CD8-positive, alpha-beta memory T cell (primary cell): ENCODE measurements at regions not wholly inside any gene's neighbourhood (a gene's known extent, or its start where the extent isn't known, plus 50 kb on each side); places are given as distances from the start of the nearest gene placed in this dataset.
"Not testable (repeated sequence)": the region's sequence is repeated elsewhere in the genome, so short reads cannot be mapped to it uniquely, and the experiment has no call there.

Experiments used
- CTCF ChIA-PET: fragments of 350-600 bp; sonication (Branson Sonifier 250); formaldehyde crosslinking; loops from one replicate; lab custom pipeline; 2021; ENCODE audit warnings: antibody characterized with exemption; lab: Charles Lee
- POLR2A ChIA-PET: fragments of 350-600 bp; sonication (Branson Sonifier 250); formaldehyde crosslinking; loops from one replicate; lab custom pipeline; 2021; ENCODE audit warnings: antibody characterized with exemption; lab: Charles Lee
- DNase-seq, 5 donors: peaks; one replicate each; pipeline versions ENCODE4 v3.0.0 to v3.0.0-alpha.2; 2020 to 2022; ENCODE audit warnings: mixed read lengths in 1 of 5
- H3K27ac ChIP-seq: one replicate; pipeline ENCODE4 v1.7.0; 2013; ENCODE audit warnings: low read depth, mild to moderate bottlenecking, low read length, moderate library complexity
- H3K27me3 ChIP-seq: 2 replicates; pipeline ENCODE4 v1.7.0; 2013; ENCODE audit warnings: low read length, mild to moderate bottlenecking; ENCODE audit not compliant: insufficient read depth, poor library complexity, severe bottlenecking
- H3K36me3 ChIP-seq: 2 replicates; pipeline ENCODE4 v1.7.0; 2013; ENCODE audit warnings: mild to moderate bottlenecking, low read length, moderate library complexity; ENCODE audit not compliant: insufficient read depth
- H3K4me1 ChIP-seq: 2 replicates; pipeline ENCODE4 v1.7.0; 2013; ENCODE audit warnings: mild to moderate bottlenecking, low read length, moderate library complexity; ENCODE audit not compliant: insufficient read depth
- H3K4me3 ChIP-seq: 2 replicates; pipeline ENCODE4 v1.7.0; 2013; ENCODE audit warnings: mild to moderate bottlenecking, low read length
- H3K9me3 ChIP-seq: 2 replicates; pipeline ENCODE4 v1.7.0; 2013; ENCODE audit warnings: mild to moderate bottlenecking, low read length
- H3K27ac Mint-ChIP-seq, 8 donors: one replicate each; pipeline ENCODE4 v1.8.0; 2020 to 2021; ENCODE audit warnings: mixed read lengths in 8 of 8, mild to moderate bottlenecking in 6 of 8, inconsistent platforms in 3 of 8, moderate library complexity in 3 of 8
- H3K27me3 Mint-ChIP-seq, 2 donors: one replicate each; pipeline ENCODE4 v1.8.0; 2020 to 2021; ENCODE audit warnings: mixed read lengths in 2 of 2, mild to moderate bottlenecking in 1 of 2, moderate library complexity in 1 of 2
- H3K36me3 Mint-ChIP-seq, 3 donors: one replicate each; pipeline ENCODE4 v1.8.0; 2020 to 2021; ENCODE audit warnings: mixed read lengths in 3 of 3, inconsistent platforms in 1 of 3, mild to moderate bottlenecking in 1 of 3
- H3K4me1 Mint-ChIP-seq, 3 donors: one replicate each; pipeline ENCODE4 v1.8.0; 2020 to 2021; ENCODE audit warnings: mixed read lengths in 3 of 3, inconsistent platforms in 1 of 3, mild to moderate bottlenecking in 1 of 3
- H3K4me3 Mint-ChIP-seq, 7 donors: one replicate each; pipeline ENCODE4 v1.8.0; 2020 to 2021; ENCODE audit warnings: mixed read lengths in 7 of 7, mild to moderate bottlenecking in 6 of 7, moderate library complexity in 4 of 7, inconsistent platforms in 2 of 7
- H3K9me3 Mint-ChIP-seq, 5 donors: one replicate each; pipeline ENCODE4 v1.8.0; 2020 to 2022; ENCODE audit warnings: mixed read lengths in 5 of 5, mild to moderate bottlenecking in 3 of 5, moderate library complexity in 2 of 5, inconsistent platforms in 1 of 5

GRCh38 chr6:58008001-58008335, 690.5 kb downstream of the PRIM2 start:
- CTCF ChIA-PET, DNase-seq, POLR2A ChIA-PET, H3K4me1 ChIP-seq, H3K36me3 ChIP-seq, H3K36me3 Mint-ChIP-seq, H3K4me3 Mint-ChIP-seq, H3K4me1 Mint-ChIP-seq, H3K27me3 Mint-ChIP-seq, H3K4me3 ChIP-seq, H3K27ac ChIP-seq, H3K9me3 ChIP-seq, H3K27me3 ChIP-seq: not testable (repeated sequence)
- Mint-ChIP-seq H3K9me3 (peaks cover 4 to 10% (median 6%) of the 10 kb centered on the region in 5 donors), H3K27ac (peak overlapping the region in 1 of 8 donors; percentile 5)

DNA sequence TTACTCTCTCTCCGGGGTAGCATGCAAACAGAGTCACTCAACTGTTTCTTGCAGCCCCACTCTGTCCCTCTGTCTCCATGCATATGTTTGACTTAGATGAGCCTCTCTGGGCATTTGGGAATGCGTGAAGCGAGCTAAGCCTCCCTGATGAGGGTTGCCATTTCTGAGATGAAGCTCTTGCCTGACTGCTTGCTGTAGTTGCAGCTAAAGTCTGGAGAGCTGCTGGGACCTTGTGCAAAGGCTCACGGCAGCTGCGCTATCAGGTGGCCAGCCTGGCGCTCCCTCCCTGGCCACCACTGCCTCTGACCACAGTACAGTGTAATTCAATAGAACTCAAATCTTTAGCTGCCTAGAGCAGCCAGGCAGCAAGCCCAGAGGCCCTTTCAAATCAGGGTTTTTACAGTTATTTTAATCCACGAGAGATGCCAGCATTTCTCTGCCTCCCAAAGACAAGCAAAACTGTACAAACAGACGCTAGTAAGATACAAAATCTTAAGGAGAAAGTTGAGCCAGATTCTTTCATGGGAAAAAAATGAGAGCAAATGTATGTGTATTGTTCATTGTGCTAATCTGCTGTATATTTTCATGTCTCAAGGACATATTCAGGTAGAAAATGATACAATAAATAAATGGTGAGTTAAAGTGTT, 694.6 kb downstream of the PRIM2 start:
- POLR2A ChIA-PET, H3K4me3 Mint-ChIP-seq, H3K4me3 ChIP-seq, H3K4me1 Mint-ChIP-seq, H3K27ac Mint-ChIP-seq, H3K27me3 Mint-ChIP-seq, H3K27me3 ChIP-seq, H3K36me3 ChIP-seq, H3K9me3 Mint-ChIP-seq, H3K36me3 Mint-ChIP-seq, DNase-seq, H3K4me1 ChIP-seq, H3K27ac ChIP-seq, CTCF ChIA-PET, H3K9me3 ChIP-seq: not testable (repeated sequence)

DNA sequence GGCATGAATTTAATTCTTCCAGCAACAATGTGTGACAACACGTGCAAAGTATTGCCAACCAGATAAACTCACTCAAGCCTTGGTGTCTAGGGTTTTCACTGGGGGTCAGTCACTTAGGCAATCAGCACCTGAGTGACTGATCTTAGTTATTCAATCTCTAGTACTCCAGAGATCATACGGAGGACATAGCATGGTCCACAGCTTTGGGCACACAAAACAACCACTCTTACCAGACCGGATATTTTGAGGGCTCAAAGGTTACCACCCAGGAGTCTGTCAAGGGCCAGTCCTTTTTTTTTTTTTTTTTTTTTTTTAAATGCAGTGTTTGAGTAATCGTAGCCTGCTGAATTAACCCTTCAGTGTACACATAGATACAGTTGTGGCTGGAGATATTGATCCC, 699.2 kb downstream of the PRIM2 start:
- H3K27me3 Mint-ChIP-seq, POLR2A ChIA-PET, H3K4me1 ChIP-seq, DNase-seq, H3K27ac Mint-ChIP-seq, H3K9me3 Mint-ChIP-seq, H3K36me3 Mint-ChIP-seq, CTCF ChIA-PET, H3K36me3 ChIP-seq, H3K4me3 Mint-ChIP-seq, H3K4me3 ChIP-seq, H3K27me3 ChIP-seq, H3K4me1 Mint-ChIP-seq, H3K27ac ChIP-seq, H3K9me3 ChIP-seq: not testable (repeated sequence)

DNA sequence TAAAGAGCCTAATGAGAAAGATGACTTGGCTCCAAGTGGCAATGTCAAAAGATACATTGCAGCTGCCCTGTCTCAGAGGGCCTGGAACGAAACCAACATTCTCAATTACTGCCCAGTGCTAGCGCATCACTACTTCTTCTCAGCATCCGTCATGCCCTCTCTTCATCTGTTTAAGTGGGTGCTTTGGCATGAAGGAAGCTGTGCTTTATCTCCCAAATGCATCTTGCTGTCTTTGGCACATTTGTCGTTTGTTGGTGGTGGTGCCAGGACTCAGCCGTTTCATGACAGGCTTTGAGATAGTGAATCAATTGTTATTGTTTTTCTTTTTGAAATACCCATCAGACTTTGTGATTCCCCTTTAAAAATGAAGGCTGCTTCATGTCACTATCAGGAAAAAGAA, 710.8 kb downstream of the PRIM2 start:
- DNase-seq, H3K4me3 Mint-ChIP-seq, H3K27me3 Mint-ChIP-seq, H3K36me3 ChIP-seq, H3K4me1 Mint-ChIP-seq, H3K9me3 Mint-ChIP-seq, CTCF ChIA-PET, H3K27me3 ChIP-seq, H3K4me1 ChIP-seq, H3K36me3 Mint-ChIP-seq, POLR2A ChIA-PET, H3K27ac ChIP-seq, H3K9me3 ChIP-seq, H3K4me3 ChIP-seq, H3K27ac Mint-ChIP-seq: not testable (repeated sequence)

DNA sequence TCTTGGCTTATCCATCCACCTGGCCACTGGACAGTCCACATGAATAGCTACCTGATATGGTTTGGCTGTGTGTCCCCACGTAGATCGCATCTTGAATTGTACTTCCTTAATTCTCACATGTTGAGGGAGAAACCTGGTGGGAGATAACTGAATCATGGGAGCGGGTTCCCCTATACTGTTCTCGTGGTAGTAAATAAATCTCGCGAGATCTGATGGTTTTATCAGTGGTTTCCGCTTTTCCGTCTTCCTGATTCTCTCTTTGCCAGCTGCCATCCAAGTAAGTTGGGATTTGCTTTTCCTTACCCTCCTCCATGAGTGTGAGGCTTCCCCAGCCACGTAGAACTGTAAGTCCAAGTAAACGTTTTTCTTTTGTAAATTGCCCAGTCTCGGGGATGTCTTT, 720.8 kb downstream of the PRIM2 start:
- H3K9me3 ChIP-seq, CTCF ChIA-PET, H3K27me3 ChIP-seq, DNase-seq, POLR2A ChIA-PET, H3K27ac ChIP-seq, H3K27me3 Mint-ChIP-seq, H3K4me1 ChIP-seq, H3K9me3 Mint-ChIP-seq, H3K36me3 ChIP-seq, H3K4me1 Mint-ChIP-seq, H3K4me3 ChIP-seq, H3K27ac Mint-ChIP-seq, H3K36me3 Mint-ChIP-seq, H3K4me3 Mint-ChIP-seq: not testable (repeated sequence)

GRCh38 chr6:58046584-58046983, 729.2 kb downstream of the PRIM2 start:
- H3K27me3 ChIP-seq, H3K27ac Mint-ChIP-seq, H3K27me3 Mint-ChIP-seq, H3K9me3 Mint-ChIP-seq, H3K36me3 ChIP-seq, CTCF ChIA-PET, H3K27ac ChIP-seq, H3K4me1 Mint-ChIP-seq, H3K4me1 ChIP-seq, H3K4me3 ChIP-seq, POLR2A ChIA-PET, H3K36me3 Mint-ChIP-seq, H3K4me3 Mint-ChIP-seq, DNase-seq, H3K9me3 ChIP-seq: not testable (repeated sequence)

GRCh38 chr6:58047389-58047788, 730.0 kb downstream of the PRIM2 start:
- CTCF ChIA-PET = not testable (repeated sequence)

GRCh38 chr6:58047865-58048264, 730.4 kb downstream of the PRIM2 start:
- H3K4me1 Mint-ChIP-seq, H3K36me3 ChIP-seq, H3K4me3 ChIP-seq, H3K27me3 Mint-ChIP-seq, POLR2A ChIA-PET, H3K27ac Mint-ChIP-seq, H3K9me3 ChIP-seq, H3K4me3 Mint-ChIP-seq, H3K4me1 ChIP-seq, H3K27me3 ChIP-seq, H3K27ac ChIP-seq, DNase-seq, H3K36me3 Mint-ChIP-seq, H3K9me3 Mint-ChIP-seq, CTCF ChIA-PET: not testable (repeated sequence)

More at GRCh38 chr6:58047389-58047788, 730.0 kb downstream of the PRIM2 start:
- H3K36me3 ChIP-seq, H3K4me1 Mint-ChIP-seq, H3K4me3 Mint-ChIP-seq, POLR2A ChIA-PET, H3K9me3 ChIP-seq, H3K36me3 Mint-ChIP-seq, H3K27me3 Mint-ChIP-seq, H3K4me3 ChIP-seq, H3K9me3 Mint-ChIP-seq, H3K27me3 ChIP-seq, H3K27ac Mint-ChIP-seq, DNase-seq, H3K27ac ChIP-seq, H3K4me1 ChIP-seq: not testable (repeated sequence)

GRCh38 chr6:58055465-58056176, 738.2 kb downstream of the PRIM2 start:
- H3K4me1 ChIP-seq, H3K27ac ChIP-seq, H3K36me3 Mint-ChIP-seq, H3K9me3 ChIP-seq, H3K27me3 ChIP-seq, H3K4me3 ChIP-seq, CTCF ChIA-PET, H3K4me3 Mint-ChIP-seq, H3K27me3 Mint-ChIP-seq, POLR2A ChIA-PET, DNase-seq, H3K27ac Mint-ChIP-seq, H3K9me3 Mint-ChIP-seq, H3K36me3 ChIP-seq, H3K4me1 Mint-ChIP-seq: not testable (repeated sequence)
